ENCODE measurements at regions not wholly inside any gene's neighbourhood (a gene's known extent, or its start where the extent isn't known, plus 50 kb on each side); places are given as distances from the start of the nearest gene placed in this dataset.
A peak's percentile ranks its signal among the peaks of the same experiment; 100 is the strongest.
"Not testable (repeated sequence)": the region's sequence is repeated elsewhere in the genome, so short reads cannot be mapped to it uniquely, and the experiment has no call there.

GRCh38 chr15:25624504-25625177 is 185.8 kb upstream of the UBE3A start:
- DNase-seq, result no peak

- DNase-seq, result no peak
Observed at GRCh38 chr15:25623708-25624107, 184.9 kb upstream of the UBE3A start.

GRCh38 chr15:25620466-25620865 is 181.6 kb upstream of the UBE3A start:
- no peak for DNase-seq

DNA sequence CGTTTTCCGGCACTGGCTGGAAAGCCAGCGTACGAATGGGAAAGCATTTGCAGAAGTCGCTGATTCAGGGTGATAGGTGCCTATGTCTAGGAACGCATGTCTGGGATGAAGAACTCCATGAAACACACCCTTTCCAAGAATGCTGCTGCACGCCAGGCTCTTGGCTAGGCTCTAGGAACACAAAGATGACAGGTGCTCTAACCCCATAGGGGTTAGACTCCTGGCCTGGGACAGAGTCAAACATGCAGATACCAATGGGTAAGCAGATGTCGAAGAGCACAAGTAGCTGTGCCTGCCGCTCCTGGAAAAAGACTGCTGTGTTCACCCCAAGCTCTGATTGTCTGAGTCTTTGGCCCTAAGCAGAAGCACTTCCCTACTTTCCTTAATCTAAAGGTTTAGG is 180.9 kb upstream of the UBE3A start:
- no peak for DNase-seq

GRCh38 chr15:25619076-25619475 is 180.3 kb upstream of the UBE3A start:
- DNase-seq, result no peak

- DNase-seq, result no peak
Observed at GRCh38 chr15:25618161-25618560, 179.3 kb upstream of the UBE3A start.

- DNase-seq, result no peak
Observed at GRCh38 chr15:25616471-25616870, 177.6 kb upstream of the UBE3A start.

GRCh38 chr15:25613134-25613533 is 174.3 kb upstream of the UBE3A start:
- no peak for DNase-seq

DNA sequence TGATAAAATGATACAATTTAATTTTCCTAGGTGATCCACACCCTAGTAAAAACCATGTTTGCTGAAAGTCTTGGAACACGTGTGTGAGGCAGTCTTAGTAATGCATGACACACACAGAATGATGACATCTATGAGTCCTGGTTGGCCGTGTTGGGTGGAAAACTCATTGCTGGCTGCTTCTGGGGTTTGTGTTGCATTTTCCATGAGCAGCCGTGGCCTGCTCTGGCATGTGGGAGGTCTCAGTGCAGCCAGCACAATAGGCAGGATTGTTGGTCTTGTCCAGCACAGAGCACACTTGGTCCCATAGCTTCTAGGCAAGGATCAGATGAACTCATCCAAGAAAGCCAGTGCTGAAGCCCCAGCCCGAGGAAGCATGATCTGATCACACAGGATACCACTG is 172.8 kb upstream of the UBE3A start:
- DNase-seq, result peak; percentile 73

DNA sequence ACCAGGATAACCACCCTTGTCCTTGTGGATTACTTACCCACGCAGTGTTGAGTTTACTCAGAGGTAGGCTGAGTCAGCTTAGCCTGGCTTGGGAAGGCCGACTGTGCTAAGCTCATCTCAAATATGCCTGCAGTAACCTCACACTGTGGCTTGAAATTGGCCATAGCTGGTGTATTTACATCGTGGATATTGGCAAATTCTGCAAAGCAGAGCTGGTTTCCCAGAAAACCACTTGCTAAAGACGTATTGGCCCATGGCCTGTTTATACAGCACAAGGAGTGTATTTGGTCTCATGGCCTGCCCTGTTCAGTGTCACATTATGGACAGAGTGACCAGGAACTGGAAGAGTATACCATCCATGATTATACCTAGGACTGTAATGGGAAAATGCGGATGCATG is 170.5 kb upstream of the UBE3A start:
- DNase-seq, result no peak

GRCh38 chr15:25608926-25609325 is 170.1 kb upstream of the UBE3A start:
- no peak for DNase-seq

DNA sequence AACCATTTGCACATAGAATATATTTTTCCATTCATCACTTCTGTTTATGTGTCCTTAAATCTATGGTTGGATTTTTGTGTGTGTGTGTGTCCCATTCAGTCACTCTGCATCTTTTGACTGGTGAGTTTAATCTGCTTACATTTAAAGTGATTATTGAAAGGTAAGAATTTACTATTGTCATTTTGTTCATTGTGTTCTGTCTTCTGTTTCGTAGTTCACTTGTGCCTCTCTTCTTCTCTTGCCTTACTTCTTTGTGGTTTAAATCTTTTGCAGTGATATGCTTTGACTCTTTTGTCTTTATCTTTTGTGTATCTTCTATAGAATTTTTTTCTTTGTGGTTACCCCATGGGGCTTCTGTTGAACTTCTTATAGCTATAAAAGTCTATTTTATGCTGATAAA is 166.3 kb upstream of the UBE3A start:
- no peak for DNase-seq

- DNase-seq, result no peak
Observed at GRCh38 chr15:25600751-25601150, 161.9 kb upstream of the UBE3A start.

GRCh38 chr15:25597571-25597970 is 158.7 kb upstream of the UBE3A start:
- no peak for DNase-seq

- no peak for DNase-seq
Observed at GRCh38 chr15:25596644-25597562, 158.1 kb upstream of the UBE3A start.

GRCh38 chr15:25587616-25588340 is 149.0 kb upstream of the UBE3A start:
- no peak for DNase-seq

GRCh38 chr15:25582886-25583285 is 144.1 kb upstream of the UBE3A start:
- no peak for DNase-seq

DNA sequence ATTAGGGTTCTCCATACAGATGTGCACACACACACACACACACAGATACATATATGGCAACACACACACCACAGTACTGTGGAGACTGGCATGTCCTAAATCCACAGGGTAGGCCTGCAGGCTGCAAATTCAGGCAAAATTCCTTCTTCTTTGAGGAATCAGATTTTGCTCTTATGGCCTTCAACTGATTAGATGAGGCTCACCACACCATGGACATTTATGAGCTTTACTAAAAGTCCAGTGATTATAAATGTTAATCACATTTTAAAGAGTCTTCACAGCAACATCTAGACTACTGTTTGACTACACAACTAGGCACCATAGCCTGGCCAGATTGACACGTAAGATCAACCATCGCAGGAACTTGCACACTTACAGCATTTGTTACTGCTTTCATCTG is 140.3 kb upstream of the UBE3A start:
- DNase-seq, result no peak

DNA sequence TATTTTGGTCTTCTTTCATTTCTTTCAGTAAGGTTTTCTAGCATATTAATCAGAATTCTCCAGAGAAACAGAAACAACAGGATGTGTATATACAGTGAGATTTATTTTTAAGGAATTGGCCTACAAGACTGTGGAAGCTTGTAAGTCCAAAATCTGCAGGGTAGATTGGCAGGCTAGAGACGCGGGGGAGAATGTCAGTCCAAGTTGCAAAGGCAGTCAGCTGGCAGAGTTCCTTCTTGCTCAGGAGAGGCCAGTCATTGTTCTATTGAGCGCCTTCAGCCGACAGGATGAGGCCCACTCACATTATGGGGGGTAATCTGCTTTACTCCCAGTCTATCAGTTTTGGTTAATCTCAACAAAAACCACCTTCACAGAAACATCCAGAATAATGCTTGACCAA is 133.4 kb upstream of the UBE3A start:
- DNase-seq, result no peak

DNA sequence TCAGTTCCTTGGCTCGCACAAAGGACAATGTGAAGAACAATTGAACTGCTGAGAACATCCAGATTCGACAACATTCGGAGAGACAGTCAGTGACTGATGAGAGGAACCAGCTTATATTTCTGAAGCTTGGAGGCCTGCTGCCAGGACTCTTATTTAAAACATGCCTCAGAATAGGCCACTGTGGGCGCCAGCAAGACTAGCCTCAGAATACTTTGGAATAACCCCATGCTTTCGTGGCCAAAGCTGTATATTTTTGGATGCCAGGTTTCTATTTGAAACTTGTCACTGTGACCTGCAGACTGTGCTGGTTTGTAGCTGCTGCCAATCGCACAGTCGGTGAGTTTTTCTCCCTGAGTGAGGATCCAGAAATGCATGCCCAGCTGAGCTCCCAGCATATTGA is 129.9 kb upstream of the UBE3A start:
- DNase-seq, result peak; percentile 63

- not testable (repeated sequence) for DNase-seq
Observed at GRCh38 chr15:25566545-25566944, 127.7 kb upstream of the UBE3A start.

DNA sequence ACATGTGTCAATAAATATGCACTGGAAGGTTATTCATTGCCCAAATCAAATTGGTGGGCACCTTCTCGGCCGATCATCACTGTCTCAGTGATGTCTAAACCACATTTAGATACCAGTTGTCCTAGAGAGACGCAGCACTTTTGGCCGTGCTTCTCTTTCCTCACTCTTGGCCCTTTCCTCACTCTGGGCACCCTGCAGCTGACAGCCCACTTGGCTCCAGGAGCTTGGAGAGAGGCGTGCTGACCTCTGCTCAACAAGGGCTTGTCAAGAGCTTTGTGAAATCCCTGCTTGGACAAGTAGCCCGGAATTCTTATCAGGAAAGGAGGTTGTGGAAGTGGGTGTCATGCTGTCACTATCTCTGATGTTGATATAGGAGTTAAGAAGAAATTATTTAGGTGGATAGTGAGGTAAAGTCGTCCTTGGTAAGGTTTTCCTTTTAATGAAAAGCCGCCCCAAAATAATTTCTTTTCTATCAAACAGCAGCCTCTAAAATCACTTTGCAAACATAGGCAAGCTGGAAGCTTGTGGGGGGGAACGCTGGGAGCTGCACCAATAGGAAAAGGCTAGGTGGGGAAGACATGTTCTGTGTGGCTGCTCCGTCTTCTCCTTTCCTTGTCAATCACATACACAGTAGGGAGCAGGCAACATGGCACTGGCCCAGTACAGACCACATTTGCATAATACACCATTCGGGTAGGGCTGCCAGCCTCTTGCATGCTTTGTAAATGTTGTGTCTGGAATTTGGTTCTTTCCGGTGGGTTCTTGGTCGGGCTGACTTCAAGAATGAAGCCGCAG is 126.8 kb upstream of the UBE3A start:
- no peak for DNase-seq

DNA sequence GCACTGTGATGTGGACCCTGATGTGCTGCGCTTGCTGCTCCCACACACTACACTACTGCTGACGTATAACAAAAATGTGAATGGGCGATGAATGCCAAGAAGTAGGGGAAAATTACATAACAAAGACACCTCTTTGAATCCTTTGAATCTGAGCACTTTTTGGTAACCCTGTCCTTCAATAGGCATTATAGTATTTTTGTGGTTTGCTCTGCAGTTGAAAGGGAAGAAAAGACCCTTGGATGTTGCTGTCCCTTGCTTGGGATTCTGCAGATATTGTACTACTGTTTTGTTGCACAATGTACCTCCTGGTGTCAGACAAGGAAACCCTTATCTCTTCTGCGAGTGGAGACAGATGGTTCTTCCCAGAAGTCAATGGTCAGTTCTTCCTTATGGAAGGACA is 124.8 kb upstream of the UBE3A start:
- DNase-seq, result no peak
